ENCODE measurements at regions not wholly inside any gene's neighbourhood (a gene's known extent, or its start where the extent isn't known, plus 50 kb on each side); places are given as distances from the start of the nearest gene placed in this dataset.

DNA sequence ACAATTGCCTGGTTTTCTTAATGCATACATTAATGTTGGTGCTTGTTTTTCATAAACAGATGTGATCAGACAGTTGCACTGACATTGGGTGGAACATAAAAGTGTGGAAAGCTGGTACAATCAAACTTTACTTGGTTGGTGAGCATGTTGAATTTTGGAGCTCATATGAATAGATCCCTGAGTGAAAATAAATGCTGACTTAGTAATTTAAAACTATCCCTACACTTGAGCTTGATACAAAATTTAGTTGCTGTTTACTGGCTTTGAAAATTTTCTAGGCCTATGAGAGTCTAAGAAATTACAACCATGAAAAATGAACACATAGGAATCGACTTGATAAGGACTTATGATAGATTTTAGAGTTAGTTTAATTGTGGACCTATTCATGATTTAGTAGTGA lies 551.8 kb upstream of the PABPC4L start:
- TF ChIP-seq, protein P1, sequence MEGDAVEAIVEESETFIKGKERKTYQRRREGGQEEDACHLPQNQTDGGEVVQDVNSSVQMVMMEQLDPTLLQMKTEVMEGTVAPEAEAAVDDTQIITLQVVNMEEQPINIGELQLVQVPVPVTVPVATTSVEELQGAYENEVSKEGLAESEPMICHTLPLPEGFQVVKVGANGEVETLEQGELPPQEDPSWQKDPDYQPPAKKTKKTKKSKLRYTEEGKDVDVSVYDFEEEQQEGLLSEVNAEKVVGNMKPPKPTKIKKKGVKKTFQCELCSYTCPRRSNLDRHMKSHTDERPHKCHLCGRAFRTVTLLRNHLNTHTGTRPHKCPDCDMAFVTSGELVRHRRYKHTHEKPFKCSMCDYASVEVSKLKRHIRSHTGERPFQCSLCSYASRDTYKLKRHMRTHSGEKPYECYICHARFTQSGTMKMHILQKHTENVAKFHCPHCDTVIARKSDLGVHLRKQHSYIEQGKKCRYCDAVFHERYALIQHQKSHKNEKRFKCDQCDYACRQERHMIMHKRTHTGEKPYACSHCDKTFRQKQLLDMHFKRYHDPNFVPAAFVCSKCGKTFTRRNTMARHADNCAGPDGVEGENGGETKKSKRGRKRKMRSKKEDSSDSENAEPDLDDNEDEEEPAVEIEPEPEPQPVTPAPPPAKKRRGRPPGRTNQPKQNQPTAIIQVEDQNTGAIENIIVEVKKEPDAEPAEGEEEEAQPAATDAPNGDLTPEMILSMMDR (IDR thresholded peaks at IDR 0.05): no peak
- TF ChIP-seq POLR2AphosphoS5 (IDR thresholded peaks at IDR 0.05): no peak

All from prostate gland (tissue), 2 donors.